ENCODE measurements at regions not wholly inside any gene's neighbourhood (a gene's known extent, or its start where the extent isn't known, plus 50 kb on each side); places are given as distances from the start of the nearest gene placed in this dataset.

- peaks cover 2% of the 10 kb centered on the region for H3K27me3 ChIP-seq (replicated peaks; ENCODE audit: control insufficient read depth, insufficient read depth, low read length)
- DNase-seq (ENCODE audit: extremely low read depth, insufficient read length): no peak
- H3K4me3 ChIP-seq (replicated peaks; ENCODE audit: low read depth, low read length): no peak overlapping the region
- no peaks in the 10 kb centered on the region for H3K36me3 ChIP-seq (ENCODE audit: control insufficient read depth, insufficient read depth, low read length)
- no peak for TF ChIP-seq CTCF (IDR thresholded peaks at IDR 0.05; ENCODE audit: insufficient read depth, low read length, poor library complexity, severe bottlenecking)
Measured at GRCh38 chr11:116261606-116262005, 511.2 kb downstream of the BUD13 start.

- Histone ChIP-seq H3K27me3 (replicated peaks; ENCODE audit: control insufficient read depth, insufficient read depth, low read length) (peaks cover 4% of the 10 kb centered on the region), H3K4me3 (replicated peaks; ENCODE audit: low read depth, low read length) (no peak overlapping the region), H3K36me3 (ENCODE audit: control insufficient read depth, insufficient read depth, low read length) (no peaks in the 10 kb centered on the region)
- TF ChIP-seq CTCF (IDR thresholded peaks at IDR 0.05; ENCODE audit: insufficient read depth, low read length, poor library complexity, severe bottlenecking): no peak
- DNase-seq (ENCODE audit: extremely low read depth, insufficient read length): no peak
Measured at GRCh38 chr11:116258821-116259220, 514.0 kb downstream of the BUD13 start.

GRCh38 chr11:116257883-116258282 lies 514.9 kb downstream of the BUD13 start:
- no peak for TF ChIP-seq CTCF (IDR thresholded peaks at IDR 0.05; ENCODE audit: insufficient read depth, low read length, poor library complexity, severe bottlenecking)

GRCh38 chr11:116257092-116257491 lies 515.7 kb downstream of the BUD13 start:
- H3K27me3 ChIP-seq (replicated peaks; ENCODE audit: control insufficient read depth, insufficient read depth, low read length): peaks cover 2% of the 10 kb centered on the region
- no peaks in the 10 kb centered on the region for H3K36me3 ChIP-seq (ENCODE audit: control insufficient read depth, insufficient read depth, low read length)
- TF ChIP-seq CTCF (IDR thresholded peaks at IDR 0.05; ENCODE audit: insufficient read depth, low read length, poor library complexity, severe bottlenecking): no peak
- DNase-seq (ENCODE audit: extremely low read depth, insufficient read length): no peak
- no peak overlapping the region for H3K4me3 ChIP-seq (replicated peaks; ENCODE audit: low read depth, low read length)

More at GRCh38 chr11:116257883-116258282, 514.9 kb downstream of the BUD13 start:
- H3K27me3 ChIP-seq (replicated peaks; ENCODE audit: control insufficient read depth, insufficient read depth, low read length): peaks cover 3% of the 10 kb centered on the region
- no peaks in the 10 kb centered on the region for H3K36me3 ChIP-seq (ENCODE audit: control insufficient read depth, insufficient read depth, low read length)
- DNase-seq (ENCODE audit: extremely low read depth, insufficient read length): no peak
- no peak overlapping the region for H3K4me3 ChIP-seq (replicated peaks; ENCODE audit: low read depth, low read length)

- Histone ChIP-seq H3K27me3 (replicated peaks; ENCODE audit: control insufficient read depth, insufficient read depth, low read length) (peaks cover 2% of the 10 kb centered on the region), H3K36me3 (ENCODE audit: control insufficient read depth, insufficient read depth, low read length) (no peaks in the 10 kb centered on the region), H3K4me3 (replicated peaks; ENCODE audit: low read depth, low read length) (no peak overlapping the region)
- TF ChIP-seq CTCF (IDR thresholded peaks at IDR 0.05; ENCODE audit: insufficient read depth, low read length, poor library complexity, severe bottlenecking): no peak
- no peak for DNase-seq (ENCODE audit: extremely low read depth, insufficient read length)
Measured at GRCh38 chr11:116256215-116256614, 516.6 kb downstream of the BUD13 start.

GRCh38 chr11:116255321-116255953 lies 517.4 kb downstream of the BUD13 start:
- peaks cover 2% of the 10 kb centered on the region for H3K27me3 ChIP-seq (replicated peaks; ENCODE audit: control insufficient read depth, insufficient read depth, low read length)
- no peak for DNase-seq (ENCODE audit: extremely low read depth, insufficient read length)
- H3K4me3 ChIP-seq (replicated peaks; ENCODE audit: low read depth, low read length): no peak overlapping the region
- TF ChIP-seq CTCF (IDR thresholded peaks at IDR 0.05; ENCODE audit: insufficient read depth, low read length, poor library complexity, severe bottlenecking): no peak
- H3K36me3 ChIP-seq (ENCODE audit: control insufficient read depth, insufficient read depth, low read length): no peaks in the 10 kb centered on the region
